Vagina (tissue), 2 donors: ENCODE measurements at regions not wholly inside any gene's neighbourhood (a gene's known extent, or its start where the extent isn't known, plus 50 kb on each side); places are given as distances from the start of the nearest gene placed in this dataset.

Experiments used
- POLR2A ChIP-seq, 2 donors: fragments of 450-650 bp; IDR thresholded peaks; one replicate each; pipeline ENCODE4 v1.6.1; 2017; ENCODE audit warnings: antibody characterized with exemption in 2 of 2, mild to moderate bottlenecking in 2 of 2, moderate library complexity in 2 of 2
- POLR2AphosphoS5 ChIP-seq, 2 donors: sonication (generic); formaldehyde crosslinking; IDR thresholded peaks; one replicate each; pipeline ENCODE4 v1.9.0; 2017; ENCODE audit warnings: antibody characterized with exemption in 2 of 2, mild to moderate bottlenecking in 2 of 2, low read depth in 1 of 2; ENCODE audit not compliant: insufficient read depth in 1 of 2
- TF ChIP-seq, protein P1 (sequence below), 3 experiments: fragments of 450-650 bp in 2 of 3; fragments of 200-600 bp in 1 of 3; sonication (generic) in 1 of 3; IDR thresholded peaks; one replicate each; pipeline ENCODE4 v1.5.1; 2017 to 2019; ENCODE audit warnings: antibody characterized with exemption in 3 of 3, mild to moderate bottlenecking in 2 of 3, moderate library complexity in 2 of 3

DNA sequence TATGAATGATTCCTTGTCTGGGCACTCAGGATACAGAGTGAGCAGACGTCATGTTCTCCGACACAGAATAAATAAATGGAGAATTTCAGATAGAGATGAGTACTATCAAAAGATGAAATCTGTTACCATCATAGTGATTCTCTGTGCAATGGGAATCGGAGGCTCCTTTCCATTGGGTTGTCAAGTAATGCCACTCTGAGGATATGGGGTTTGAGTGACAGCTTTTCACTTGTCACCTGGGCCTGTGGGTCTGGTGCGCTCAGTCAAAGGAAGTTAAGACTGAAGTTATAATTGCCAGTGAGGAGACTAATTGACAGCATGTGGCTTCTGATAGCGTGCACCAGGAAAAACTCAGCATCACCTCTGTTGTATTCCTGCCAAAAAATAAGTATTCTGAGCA lies 387.2 kb downstream of the SOX11 start:
- TF ChIP-seq, protein P1, sequence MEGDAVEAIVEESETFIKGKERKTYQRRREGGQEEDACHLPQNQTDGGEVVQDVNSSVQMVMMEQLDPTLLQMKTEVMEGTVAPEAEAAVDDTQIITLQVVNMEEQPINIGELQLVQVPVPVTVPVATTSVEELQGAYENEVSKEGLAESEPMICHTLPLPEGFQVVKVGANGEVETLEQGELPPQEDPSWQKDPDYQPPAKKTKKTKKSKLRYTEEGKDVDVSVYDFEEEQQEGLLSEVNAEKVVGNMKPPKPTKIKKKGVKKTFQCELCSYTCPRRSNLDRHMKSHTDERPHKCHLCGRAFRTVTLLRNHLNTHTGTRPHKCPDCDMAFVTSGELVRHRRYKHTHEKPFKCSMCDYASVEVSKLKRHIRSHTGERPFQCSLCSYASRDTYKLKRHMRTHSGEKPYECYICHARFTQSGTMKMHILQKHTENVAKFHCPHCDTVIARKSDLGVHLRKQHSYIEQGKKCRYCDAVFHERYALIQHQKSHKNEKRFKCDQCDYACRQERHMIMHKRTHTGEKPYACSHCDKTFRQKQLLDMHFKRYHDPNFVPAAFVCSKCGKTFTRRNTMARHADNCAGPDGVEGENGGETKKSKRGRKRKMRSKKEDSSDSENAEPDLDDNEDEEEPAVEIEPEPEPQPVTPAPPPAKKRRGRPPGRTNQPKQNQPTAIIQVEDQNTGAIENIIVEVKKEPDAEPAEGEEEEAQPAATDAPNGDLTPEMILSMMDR (IDR thresholded peaks at IDR 0.05): no peak
- TF ChIP-seq POLR2AphosphoS5 (IDR thresholded peaks at IDR 0.05; ENCODE audit: insufficient read depth in 1 of 2, low read depth in 1 of 2) (no peak), POLR2A (IDR thresholded peaks at IDR 0.05) (no peak)
